K562 (cell line): ENCODE measurements at regions not wholly inside any gene's neighbourhood (a gene's known extent, or its start where the extent isn't known, plus 50 kb on each side); places are given as distances from the start of the nearest gene placed in this dataset.
A peak's percentile ranks its signal among the peaks of the same experiment; 100 is the strongest.

Source experiments
- ATF6 ChIP-seq: sonication (generic); formaldehyde crosslinking; IDR thresholded peaks from 2 replicates; pipeline ENCODE4 v1.4.0; 2020; ENCODE audit warnings: mild to moderate bottlenecking, missing genetic modification reagents
- BRD4 ChIP-seq: fragments of 200-600 bp; sonication (generic); IDR thresholded peaks from 2 replicates; pipeline ENCODE4 v1.6.1; 2017; ENCODE audit warnings: inconsistent platforms
- DIDO1 ChIP-seq: fragments of 450-650 bp; IDR thresholded peaks from 2 replicates; pipeline ENCODE4 v1.6.1; 2016; ENCODE audit warnings: low read depth, missing biosample characterization, missing genetic modification characterization
- GTF2A2 ChIP-seq: IDR thresholded peaks from 2 replicates; pipeline ENCODE4 v1.6.1; 2016; ENCODE audit warnings: mild to moderate bottlenecking, missing genetic modification characterization, missing compliant biosample characterization
- HDAC3 ChIP-seq: fragments of 450-650 bp; IDR thresholded peaks from 2 replicates; pipeline ENCODE4 v1.6.1; 2018; ENCODE audit warnings: borderline replicate concordance, mild to moderate bottlenecking, moderate library complexity; ENCODE audit not compliant: partially characterized antibody
- HDAC6 ChIP-seq: IDR thresholded peaks from 2 replicates; pipeline ENCODE4 v1.6.1; 2012; ENCODE audit warnings: low read depth, mild to moderate bottlenecking, control low read depth, inconsistent platforms, low read length, moderate library complexity
- KLF13 ChIP-seq: fragments of 450-650 bp; IDR thresholded peaks from 2 replicates; pipeline ENCODE4 v1.6.1; 2016; ENCODE audit warnings: missing genetic modification characterization, low read depth, mild to moderate bottlenecking, missing compliant biosample characterization, moderate library complexity, borderline replicate concordance
- NFIC ChIP-seq: fragments of 450-650 bp; IDR thresholded peaks from 2 replicates; pipeline ENCODE4 v1.6.1; 2017; ENCODE audit warnings: mild to moderate bottlenecking, inconsistent platforms
- NKRF ChIP-seq: fragments of 450-650 bp; IDR thresholded peaks from 2 replicates; pipeline ENCODE4 v1.6.1; 2016; ENCODE audit warnings: borderline replicate concordance
- NR3C1 ChIP-seq: sonication (generic); formaldehyde crosslinking; IDR thresholded peaks from 2 replicates; pipeline ENCODE4 v1.8.1; 2022; ENCODE audit warnings: missing genetic modification reagents
- POLR2A ChIP-seq: fragments of 450-650 bp; conservative IDR thresholded peaks from 2 replicates; pipeline ENCODE4 v1.6.1; 2016
- RERE ChIP-seq: sonication (generic); formaldehyde crosslinking; IDR thresholded peaks from 2 replicates; pipeline ENCODE4 v1.8.0; 2023; ENCODE audit warnings: missing genetic modification reagents, mild to moderate bottlenecking, borderline replicate concordance
- TAF15 ChIP-seq: fragments of 200-400 bp; formaldehyde crosslinking; IDR thresholded peaks from 2 replicates; pipeline ENCODE4 v1.6.1; 2017; ENCODE audit warnings: mild to moderate bottlenecking, low read depth, low read length, moderate library complexity
- XRCC5 ChIP-seq: fragments of 200-400 bp; formaldehyde crosslinking; IDR thresholded peaks from 2 replicates; pipeline ENCODE4 v1.6.1; 2017; ENCODE audit warnings: low read depth, mild to moderate bottlenecking, low read length
- ZNF445 ChIP-seq: fragments of 250-450 bp; sonication (Bioruptor Pico); IDR thresholded peaks from 2 replicates; pipeline ENCODE4 v1.4.0; 2020; ENCODE audit warnings: low read depth, mild to moderate bottlenecking, moderate library complexity
- ZNF696 ChIP-seq: fragments of 250-450 bp; sonication (Bioruptor Pico); conservative IDR thresholded peaks from 2 replicates; pipeline ENCODE4 v1.4.0; 2020; ENCODE audit warnings: mild to moderate bottlenecking, moderate library complexity
- TF ChIP-seq, protein P1 (sequence below): fragments of 200-800 bp; sonication (Bioruptor generic); IDR thresholded peaks from 2 replicates; pipeline ENCODE4 v1.6.1; 2017; ENCODE audit warnings: missing genetic modification characterization, missing compliant biosample characterization

GRCh38 chr6:27177485-27178406, 69.8 kb upstream of the PRSS16 start (continued):
- TF ChIP-seq RERE (CRISPR knock-in tag) (0 out of 2 replicates have a peak, but pooled peaks have one; percentile 49), ATF6 (no peak), XRCC5 (peak; percentile 5; the same call in 1 of the 2 replicates), TAF15 (no peak), BRD4 (no peak), HDAC6 (no peak), GTF2A2 (tag) (no peak), NR3C1 (CRISPR knock-in tag) (no peak), NFIC (no peak), ZNF696 (CRISPR knock-in tag) (no peak), DIDO1 (no peak), KLF13 (tag) (no peak), NKRF (no peak), ZNF445 (CRISPR knock-in tag) (no peak), POLR2A (no peak), HDAC3 (no peak)
- TF ChIP-seq, protein P1, sequence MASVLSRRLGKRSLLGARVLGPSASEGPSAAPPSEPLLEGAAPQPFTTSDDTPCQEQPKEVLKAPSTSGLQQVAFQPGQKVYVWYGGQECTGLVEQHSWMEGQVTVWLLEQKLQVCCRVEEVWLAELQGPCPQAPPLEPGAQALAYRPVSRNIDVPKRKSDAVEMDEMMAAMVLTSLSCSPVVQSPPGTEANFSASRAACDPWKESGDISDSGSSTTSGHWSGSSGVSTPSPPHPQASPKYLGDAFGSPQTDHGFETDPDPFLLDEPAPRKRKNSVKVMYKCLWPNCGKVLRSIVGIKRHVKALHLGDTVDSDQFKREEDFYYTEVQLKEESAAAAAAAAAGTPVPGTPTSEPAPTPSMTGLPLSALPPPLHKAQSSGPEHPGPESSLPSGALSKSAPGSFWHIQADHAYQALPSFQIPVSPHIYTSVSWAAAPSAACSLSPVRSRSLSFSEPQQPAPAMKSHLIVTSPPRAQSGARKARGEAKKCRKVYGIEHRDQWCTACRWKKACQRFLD (CRISPR knock-in tag), result peak; percentile 12; the same call in 1 of the 2 replicates
